Osteoblast (primary cell): ENCODE measurements at regions not wholly inside any gene's neighbourhood (a gene's known extent, or its start where the extent isn't known, plus 50 kb on each side); places are given as distances from the start of the nearest gene placed in this dataset.

Source experiments
- DNase-seq: peaks from one replicate; pipeline ENCODE4 v3.0.0; 2011; ENCODE audit warnings: low spot score, mixed read lengths; ENCODE audit not compliant: insufficient read length; ENCODE audit errors: missing footprints
- H2AFZ ChIP-seq: 2 replicates; pipeline ENCODE4 v1.6.0; 2011; ENCODE audit warnings: mild to moderate bottlenecking, low read length
- H3K27ac ChIP-seq: 2 replicates; pipeline ENCODE4 v1.5.1; 2011; ENCODE audit warnings: mild to moderate bottlenecking, low read depth, low read length, moderate library complexity
- H3K27me3 ChIP-seq: 2 replicates; pipeline ENCODE4 v1.6.0; 2012; ENCODE audit warnings: mild to moderate bottlenecking, control low read depth, inconsistent platforms, low read length, moderate library complexity; ENCODE audit not compliant: insufficient read depth
- H3K36me3 ChIP-seq: 2 replicates; pipeline ENCODE4 v1.5.1; 2011; ENCODE audit warnings: mild to moderate bottlenecking, low read length, control low read depth, moderate library complexity; ENCODE audit not compliant: insufficient read depth
- H3K4me1 ChIP-seq: 2 replicates; pipeline ENCODE4 v1.5.1; 2011; ENCODE audit warnings: mild to moderate bottlenecking, low read length, control low read depth, moderate library complexity; ENCODE audit not compliant: insufficient read depth
- H3K4me2 ChIP-seq: 2 replicates; pipeline ENCODE4 v1.6.0; 2011; ENCODE audit warnings: mild to moderate bottlenecking, low read length; ENCODE audit not compliant: insufficient read depth
- H3K4me3 ChIP-seq: fragments of 200-600 bp; sonication (generic); 3 replicates; pipeline ENCODE4 v1.5.1; 2012; ENCODE audit warnings: mild to moderate bottlenecking, low read length, inconsistent platforms; ENCODE audit not compliant: insufficient read depth
- H3K79me2 ChIP-seq: 2 replicates; pipeline ENCODE4 v1.6.0; 2012; ENCODE audit warnings: mild to moderate bottlenecking, low read length, control low read depth, inconsistent platforms; ENCODE audit not compliant: insufficient read depth
- H3K9me3 ChIP-seq: 2 replicates; pipeline ENCODE4 v1.5.1; 2011; ENCODE audit warnings: low read depth, low read length, control low read depth
- H4K20me1 ChIP-seq: 2 replicates; pipeline ENCODE4 v1.6.0; 2012; ENCODE audit warnings: mild to moderate bottlenecking, low read length, control low read depth; ENCODE audit not compliant: insufficient read depth
- CTCF ChIP-seq: IDR thresholded peaks from 2 replicates; pipeline ENCODE4 v1.5.1; 2011; ENCODE audit warnings: mild to moderate bottlenecking, low read depth, low read length, moderate library complexity; ENCODE audit errors: extremely low read depth

GRCh38 chr6:86526238-86526637 lies 411.1 kb upstream of the HTR1E start:
- no peaks in the 10 kb centered on the region for H3K27me3 ChIP-seq
- no peak for TF ChIP-seq CTCF
- no peak overlapping the region for H3K4me3 ChIP-seq
- H3K4me1 ChIP-seq, result no peaks in the 10 kb centered on the region
- no peaks in the 10 kb centered on the region for H4K20me1 ChIP-seq
- no peak overlapping the region for H3K27ac ChIP-seq
- H2AFZ ChIP-seq, result no peak overlapping the region
- H3K4me2 ChIP-seq, result no peak overlapping the region
- DNase-seq, result no peak
- H3K36me3 ChIP-seq, result no peaks in the 10 kb centered on the region
- H3K9me3 ChIP-seq, result peaks cover 4% of the 10 kb centered on the region
- no peaks in the 10 kb centered on the region for H3K79me2 ChIP-seq

GRCh38 chr6:86516087-86516486 lies 421.2 kb upstream of the HTR1E start:
- no peak for DNase-seq
- TF ChIP-seq CTCF, result no peak

GRCh38 chr6:86511962-86512361 lies 425.4 kb upstream of the HTR1E start:
- Histone ChIP-seq H3K4me2 (no peak overlapping the region), H3K36me3 (no peaks in the 10 kb centered on the region)

More at GRCh38 chr6:86516087-86516486, 421.2 kb upstream of the HTR1E start:
- Histone ChIP-seq H3K27me3 (no peaks in the 10 kb centered on the region), H3K79me2 (no peaks in the 10 kb centered on the region), H3K27ac (no peak overlapping the region), H3K4me2 (no peak overlapping the region), H3K36me3 (no peaks in the 10 kb centered on the region), H4K20me1 (no peaks in the 10 kb centered on the region), H2AFZ (no peak overlapping the region), H3K9me3 (no peaks in the 10 kb centered on the region), H3K4me1 (no peaks in the 10 kb centered on the region), H3K4me3 (no peak overlapping the region)

GRCh38 chr6:86508230-86508629 lies 429.1 kb upstream of the HTR1E start:
- no peak overlapping the region for H3K27ac ChIP-seq
- H3K4me1 ChIP-seq, result no peaks in the 10 kb centered on the region
- no peaks in the 10 kb centered on the region for H4K20me1 ChIP-seq
- H3K79me2 ChIP-seq, result no peaks in the 10 kb centered on the region
- no peaks in the 10 kb centered on the region for H3K36me3 ChIP-seq
- no peak overlapping the region for H3K4me3 ChIP-seq
- H3K4me2 ChIP-seq, result no peak overlapping the region
- H3K9me3 ChIP-seq, result no peaks in the 10 kb centered on the region
- no peaks in the 10 kb centered on the region for H3K27me3 ChIP-seq
- no peak for TF ChIP-seq CTCF
- no peak overlapping the region for H2AFZ ChIP-seq
- no peak for DNase-seq

More at GRCh38 chr6:86511962-86512361, 425.4 kb upstream of the HTR1E start:
- Histone ChIP-seq H4K20me1 (no peaks in the 10 kb centered on the region), H2AFZ (no peak overlapping the region), H3K4me3 (no peak overlapping the region), H3K27me3 (no peaks in the 10 kb centered on the region), H3K27ac (no peak overlapping the region), H3K79me2 (no peaks in the 10 kb centered on the region), H3K4me1 (no peaks in the 10 kb centered on the region), H3K9me3 (no peaks in the 10 kb centered on the region)
- TF ChIP-seq CTCF, result no peak
- DNase-seq, result no peak
